AG20443 (cell line): ENCODE measurements at regions not wholly inside any gene's neighbourhood (a gene's known extent, or its start where the extent isn't known, plus 50 kb on each side); places are given as distances from the start of the nearest gene placed in this dataset.
"Not testable (repeated sequence)": the region's sequence is repeated elsewhere in the genome, so short reads cannot be mapped to it uniquely, and the experiment has no call there.

ENCODE experiments used
- DNase-seq: peaks from one replicate; pipeline ENCODE4 v3.0.0; 2012; ENCODE audit warnings: low spot score, mixed read lengths

GRCh38 chr12:58728397-58728796 is 191.9 kb downstream of the LRIG3 start:
- peak; percentile 17 for DNase-seq

GRCh38 chr12:58731096-58731495 is 189.2 kb downstream of the LRIG3 start:
- DNase-seq = no peak

- DNase-seq = no peak
Observed at GRCh38 chr12:58732894-58733293, 187.4 kb downstream of the LRIG3 start.

GRCh38 chr12:58741226-58741625 is 179.1 kb downstream of the LRIG3 start:
- no peak for DNase-seq

GRCh38 chr12:58745348-58746125 is 174.8 kb downstream of the LRIG3 start:
- DNase-seq = no peak

GRCh38 chr12:58747533-58747932 is 172.8 kb downstream of the LRIG3 start:
- DNase-seq = no peak

- peak; percentile 67 for DNase-seq
Observed at GRCh38 chr12:58750484-58750883, 169.8 kb downstream of the LRIG3 start.

- DNase-seq = peak; percentile 55
Observed at GRCh38 chr12:58757422-58757821, 162.9 kb downstream of the LRIG3 start.

- not testable (repeated sequence) for DNase-seq
Observed at GRCh38 chr12:58759745-58760144, 160.6 kb downstream of the LRIG3 start.

- no peak for DNase-seq
Observed at GRCh38 chr12:58761308-58761707, 159.0 kb downstream of the LRIG3 start.

GRCh38 chr12:58764100-58764953 is 156.0 kb downstream of the LRIG3 start:
- no peak for DNase-seq

- DNase-seq = no peak
Observed at GRCh38 chr12:58765076-58765475, 155.2 kb downstream of the LRIG3 start.

- DNase-seq = no peak
Observed at GRCh38 chr12:58765653-58766512, 154.4 kb downstream of the LRIG3 start.

- DNase-seq = no peak
Observed at GRCh38 chr12:58766513-58766870, 153.8 kb downstream of the LRIG3 start.

GRCh38 chr12:58767496-58767895 is 152.8 kb downstream of the LRIG3 start:
- no peak for DNase-seq

- DNase-seq = no peak
Observed at GRCh38 chr12:58773986-58774385, 146.3 kb downstream of the LRIG3 start.

- no peak for DNase-seq
Observed at GRCh38 chr12:58774731-58775130, 145.6 kb downstream of the LRIG3 start.

GRCh38 chr12:58775396-58775795 is 144.9 kb downstream of the LRIG3 start:
- no peak for DNase-seq

- no peak for DNase-seq
Observed at GRCh38 chr12:58776144-58776543, 144.2 kb downstream of the LRIG3 start.

GRCh38 chr12:58777815-58778214 is 142.5 kb downstream of the LRIG3 start:
- no peak for DNase-seq

GRCh38 chr12:58781609-58782008 is 138.7 kb downstream of the LRIG3 start:
- no peak for DNase-seq

GRCh38 chr12:58787021-58787760 is 133.1 kb downstream of the LRIG3 start:
- DNase-seq = no peak
